ENCODE measurements at regions not wholly inside any gene's neighbourhood (a gene's known extent, or its start where the extent isn't known, plus 50 kb on each side); places are given as distances from the start of the nearest gene placed in this dataset.

GRCh38 chr4:114208574-114209151, 229.2 kb upstream of the ARSJ start:
- H3K9me3 ChIP-seq (ENCODE audit: low read length), result no peaks in the 10 kb centered on the region
- H3K79me2 ChIP-seq (ENCODE audit: insufficient read depth, low read depth, low read length), result no peaks in the 10 kb centered on the region
- DNase-seq (ENCODE audit: low spot score), result no peak
- no peaks in the 10 kb centered on the region for H3K36me3 ChIP-seq (ENCODE audit: insufficient read depth, low read length)
- H4K20me1 ChIP-seq (ENCODE audit: insufficient read depth, low read length), result no peaks in the 10 kb centered on the region
- ChIA-PET CTCF (ENCODE audit: unreplicated experiment) (no interaction called here), POLR2A (no interaction called here)
- H3K27ac ChIP-seq (ENCODE audit: low read depth, low read length, poor library complexity, severe bottlenecking), result no peak overlapping the region
- no peak overlapping the region for H2AFZ ChIP-seq (ENCODE audit: low read length)
- no peaks in the 10 kb centered on the region for H3K9me2 ChIP-seq (ENCODE audit: insufficient read depth, low read length)
- no peak overlapping the region for H3K4me2 ChIP-seq (ENCODE audit: low read length)
- no TSS peak for BruUV-seq (replicated peaks)
- TF ChIP-seq, protein P1, sequence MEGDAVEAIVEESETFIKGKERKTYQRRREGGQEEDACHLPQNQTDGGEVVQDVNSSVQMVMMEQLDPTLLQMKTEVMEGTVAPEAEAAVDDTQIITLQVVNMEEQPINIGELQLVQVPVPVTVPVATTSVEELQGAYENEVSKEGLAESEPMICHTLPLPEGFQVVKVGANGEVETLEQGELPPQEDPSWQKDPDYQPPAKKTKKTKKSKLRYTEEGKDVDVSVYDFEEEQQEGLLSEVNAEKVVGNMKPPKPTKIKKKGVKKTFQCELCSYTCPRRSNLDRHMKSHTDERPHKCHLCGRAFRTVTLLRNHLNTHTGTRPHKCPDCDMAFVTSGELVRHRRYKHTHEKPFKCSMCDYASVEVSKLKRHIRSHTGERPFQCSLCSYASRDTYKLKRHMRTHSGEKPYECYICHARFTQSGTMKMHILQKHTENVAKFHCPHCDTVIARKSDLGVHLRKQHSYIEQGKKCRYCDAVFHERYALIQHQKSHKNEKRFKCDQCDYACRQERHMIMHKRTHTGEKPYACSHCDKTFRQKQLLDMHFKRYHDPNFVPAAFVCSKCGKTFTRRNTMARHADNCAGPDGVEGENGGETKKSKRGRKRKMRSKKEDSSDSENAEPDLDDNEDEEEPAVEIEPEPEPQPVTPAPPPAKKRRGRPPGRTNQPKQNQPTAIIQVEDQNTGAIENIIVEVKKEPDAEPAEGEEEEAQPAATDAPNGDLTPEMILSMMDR (conservative IDR thresholded peaks at IDR 0.05; ENCODE audit: low read length), result no peak
- TF ChIP-seq EZH2phosphoT487 (IDR thresholded peaks at IDR 0.05; ENCODE audit: borderline replicate concordance, low read depth, low read length), result no peak
- no peak overlapping the region for H3K4me3 ChIP-seq (ENCODE audit: low read depth, low read length, poor library complexity, severe bottlenecking)
- intact Hi-C loops (cut with micrococcal nuclease; ENCODE audit: unreplicated experiment), result no loop called here
- no peaks in the 10 kb centered on the region for H3K4me1 ChIP-seq (ENCODE audit: insufficient read depth, low read length, poor library complexity, severe bottlenecking)

GRCh38 chr4:114209584-114209983, 230.1 kb upstream of the ARSJ start:
- ChIA-PET CTCF (ENCODE audit: unreplicated experiment) (no interaction called here), POLR2A (no interaction called here)
- Histone ChIP-seq H3K4me1 (ENCODE audit: insufficient read depth, low read length, poor library complexity, severe bottlenecking) (no peaks in the 10 kb centered on the region), H3K4me2 (ENCODE audit: low read length) (no peak overlapping the region), H3K9me3 (ENCODE audit: low read length) (no peaks in the 10 kb centered on the region), H3K79me2 (ENCODE audit: insufficient read depth, low read depth, low read length) (no peaks in the 10 kb centered on the region), H3K9me2 (ENCODE audit: insufficient read depth, low read length) (no peaks in the 10 kb centered on the region), H4K20me1 (ENCODE audit: insufficient read depth, low read length) (no peaks in the 10 kb centered on the region), H2AFZ (ENCODE audit: low read length) (no peak overlapping the region), H3K36me3 (ENCODE audit: insufficient read depth, low read length) (no peaks in the 10 kb centered on the region), H3K27ac (ENCODE audit: low read depth, low read length, poor library complexity, severe bottlenecking) (no peak overlapping the region), H3K4me3 (ENCODE audit: low read depth, low read length, poor library complexity, severe bottlenecking) (no peak overlapping the region)
- DNase-seq (ENCODE audit: low spot score), result no peak
- TF ChIP-seq, protein P1 (conservative IDR thresholded peaks at IDR 0.05; ENCODE audit: low read length), result no peak
- no peak for TF ChIP-seq EZH2phosphoT487 (IDR thresholded peaks at IDR 0.05; ENCODE audit: borderline replicate concordance, low read depth, low read length)
- intact Hi-C loops (cut with micrococcal nuclease; ENCODE audit: unreplicated experiment), result no loop called here
- no TSS peak for BruUV-seq (replicated peaks)

DNA sequence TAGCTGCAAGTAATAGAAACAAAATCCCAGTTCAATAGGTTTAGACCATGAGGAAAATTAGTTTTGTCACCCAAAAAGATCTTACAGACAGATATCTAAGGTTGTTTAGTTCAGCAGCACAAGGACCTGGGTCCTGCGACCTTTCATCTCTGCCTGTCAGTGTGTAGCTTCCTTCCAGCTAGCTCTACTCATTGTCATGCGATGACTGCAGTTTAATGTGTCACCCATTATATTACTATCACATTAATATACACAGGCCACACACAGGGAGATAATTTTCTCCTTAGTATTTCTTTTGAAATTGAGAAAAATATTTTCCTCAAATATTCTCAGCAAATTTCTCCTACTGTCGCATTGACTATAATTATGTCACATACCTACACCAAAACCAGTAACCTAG, 232.1 kb upstream of the ARSJ start:
- CTCF ChIA-PET (ENCODE audit: unreplicated experiment), result no interaction called here
- no peaks in the 10 kb centered on the region for H4K20me1 ChIP-seq (ENCODE audit: insufficient read depth, low read length)
- DNase-seq (ENCODE audit: low spot score), result no peak

More for the DNA sequence above, 232.1 kb upstream of the ARSJ start:
- intact Hi-C loops (cut with micrococcal nuclease; ENCODE audit: unreplicated experiment), result no loop called here
- H3K36me3 ChIP-seq (ENCODE audit: insufficient read depth, low read length), result no peaks in the 10 kb centered on the region
- no peaks in the 10 kb centered on the region for H3K9me2 ChIP-seq (ENCODE audit: insufficient read depth, low read length)
- H3K9me3 ChIP-seq (ENCODE audit: low read length), result no peaks in the 10 kb centered on the region
- H3K4me3 ChIP-seq (ENCODE audit: low read depth, low read length, poor library complexity, severe bottlenecking), result no peak overlapping the region
- H3K4me1 ChIP-seq (ENCODE audit: insufficient read depth, low read length, poor library complexity, severe bottlenecking), result no peaks in the 10 kb centered on the region
- BruUV-seq (replicated peaks), result no TSS peak
- no peak overlapping the region for H3K27ac ChIP-seq (ENCODE audit: low read depth, low read length, poor library complexity, severe bottlenecking)
- H3K79me2 ChIP-seq (ENCODE audit: insufficient read depth, low read depth, low read length), result no peaks in the 10 kb centered on the region
- H2AFZ ChIP-seq (ENCODE audit: low read length), result no peak overlapping the region
- H3K4me2 ChIP-seq (ENCODE audit: low read length), result no peak overlapping the region
- POLR2A ChIA-PET, result interaction anchor here (0.7 kb wide), 1 partner anchor 467 kb away, joined by 3 read pairs; no protein-coding TSS in a partner anchor
- TF ChIP-seq, protein P1 (conservative IDR thresholded peaks at IDR 0.05; ENCODE audit: low read length), result no peak
- TF ChIP-seq EZH2phosphoT487 (IDR thresholded peaks at IDR 0.05; ENCODE audit: borderline replicate concordance, low read depth, low read length), result no peak

Data from OCI-LY7 (cell line).